ENCODE measurements at regions not wholly inside any gene's neighbourhood (a gene's known extent, or its start where the extent isn't known, plus 50 kb on each side); places are given as distances from the start of the nearest gene placed in this dataset.

DNA sequence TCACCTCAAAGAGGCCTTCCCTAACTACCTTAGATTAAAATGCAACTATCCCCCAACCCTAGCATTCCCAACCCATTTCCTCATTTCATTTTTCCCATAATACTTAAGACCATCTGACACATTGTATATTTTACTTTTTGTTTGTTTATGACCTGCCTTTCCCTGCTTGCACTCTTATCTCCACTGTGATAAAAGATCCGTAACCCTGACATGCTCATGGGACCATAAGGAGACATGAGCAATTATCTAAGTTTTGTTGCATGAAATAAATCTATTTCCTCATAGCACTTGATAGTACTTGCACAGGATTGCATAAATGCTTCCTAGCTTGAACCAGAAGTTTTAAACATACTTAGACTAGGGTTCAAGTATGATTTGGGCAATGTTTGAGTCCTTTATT lies 323.7 kb downstream of the NPR3 start:
- Histone ChIP-seq H3K27me3 (no peaks in the 10 kb centered on the region), H3K4me1 (no peaks in the 10 kb centered on the region), H3K9me3 (no peaks in the 10 kb centered on the region), H3K4me3 (no peak overlapping the region), H3K36me3 (ENCODE audit: low read depth, missing control alignments) (no peaks in the 10 kb centered on the region), H3K27ac (no peak overlapping the region)
- WGBS, 2 donors = 61 to 65% methylated on average over 1 of the region's 1 CpG
- TF ChIP-seq, protein P1, sequence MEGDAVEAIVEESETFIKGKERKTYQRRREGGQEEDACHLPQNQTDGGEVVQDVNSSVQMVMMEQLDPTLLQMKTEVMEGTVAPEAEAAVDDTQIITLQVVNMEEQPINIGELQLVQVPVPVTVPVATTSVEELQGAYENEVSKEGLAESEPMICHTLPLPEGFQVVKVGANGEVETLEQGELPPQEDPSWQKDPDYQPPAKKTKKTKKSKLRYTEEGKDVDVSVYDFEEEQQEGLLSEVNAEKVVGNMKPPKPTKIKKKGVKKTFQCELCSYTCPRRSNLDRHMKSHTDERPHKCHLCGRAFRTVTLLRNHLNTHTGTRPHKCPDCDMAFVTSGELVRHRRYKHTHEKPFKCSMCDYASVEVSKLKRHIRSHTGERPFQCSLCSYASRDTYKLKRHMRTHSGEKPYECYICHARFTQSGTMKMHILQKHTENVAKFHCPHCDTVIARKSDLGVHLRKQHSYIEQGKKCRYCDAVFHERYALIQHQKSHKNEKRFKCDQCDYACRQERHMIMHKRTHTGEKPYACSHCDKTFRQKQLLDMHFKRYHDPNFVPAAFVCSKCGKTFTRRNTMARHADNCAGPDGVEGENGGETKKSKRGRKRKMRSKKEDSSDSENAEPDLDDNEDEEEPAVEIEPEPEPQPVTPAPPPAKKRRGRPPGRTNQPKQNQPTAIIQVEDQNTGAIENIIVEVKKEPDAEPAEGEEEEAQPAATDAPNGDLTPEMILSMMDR (IDR thresholded peaks at IDR 0.05) = no peak
- no peak for TF ChIP-seq POLR2A (IDR thresholded peaks at IDR 0.05)
- DNase-seq = no peak
- intact Hi-C loops (cut with DNase I; ENCODE audit: low total_unique reads) = no loop called here

DNA sequence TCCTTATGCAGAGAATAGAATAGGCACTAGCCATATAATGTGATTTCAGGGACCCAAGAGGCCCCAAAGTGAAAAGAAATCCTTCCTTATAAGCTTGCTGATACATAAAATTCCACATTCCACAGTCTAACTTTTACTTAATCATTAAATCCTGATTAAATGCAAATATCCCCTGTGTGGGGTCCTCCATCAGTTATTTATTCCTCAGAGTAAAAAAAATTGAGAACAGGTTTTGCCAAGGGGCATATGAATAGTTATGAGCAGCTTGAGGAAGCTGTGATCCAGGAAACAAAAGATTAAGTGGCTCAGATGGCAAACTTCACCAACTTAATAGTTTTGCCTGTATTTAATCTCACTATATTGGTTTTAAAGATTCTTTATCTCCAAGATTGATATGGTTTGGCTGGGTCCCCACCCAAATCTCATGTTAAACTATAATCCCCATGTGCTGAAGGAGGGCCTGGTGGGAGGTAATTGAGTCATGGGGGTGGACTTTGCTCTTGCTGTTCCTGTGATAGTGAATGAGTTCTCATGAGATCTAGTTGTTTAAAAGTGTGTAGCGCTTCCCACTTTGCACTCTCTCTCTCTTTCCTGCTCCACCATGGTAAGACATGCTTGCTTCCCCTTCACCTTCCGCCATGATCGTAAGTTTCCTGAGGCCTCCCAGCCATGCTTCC lies 324.9 kb downstream of the NPR3 start:
- 96 to 98% methylated on average over 3 of the region's 3 CpGs for WGBS, 2 donors
- Histone ChIP-seq H3K36me3 (ENCODE audit: low read depth, missing control alignments) (no peaks in the 10 kb centered on the region), H3K9me3 (no peaks in the 10 kb centered on the region)

GRCh38 chr5:33037076-33037475 lies 326.0 kb downstream of the NPR3 start:
- H3K36me3 ChIP-seq (ENCODE audit: low read depth, missing control alignments) = no peaks in the 10 kb centered on the region
- 81 to 93% methylated on average over 1 of the region's 1 CpG for WGBS, 2 donors
- H3K9me3 ChIP-seq = no peaks in the 10 kb centered on the region
- no peak for TF ChIP-seq POLR2A (IDR thresholded peaks at IDR 0.05)
- TF ChIP-seq, protein P1 (IDR thresholded peaks at IDR 0.05) = no peak
- no peaks in the 10 kb centered on the region for H3K27me3 ChIP-seq
- H3K4me1 ChIP-seq = no peaks in the 10 kb centered on the region
- H3K27ac ChIP-seq = no peak overlapping the region
- DNase-seq = no peak
- intact Hi-C loops (cut with DNase I; ENCODE audit: low total_unique reads) = no loop called here
- no peak overlapping the region for H3K4me3 ChIP-seq

More for the DNA sequence above, 324.9 kb downstream of the NPR3 start:
- no peak for TF ChIP-seq POLR2A (IDR thresholded peaks at IDR 0.05)
- TF ChIP-seq, protein P1 (IDR thresholded peaks at IDR 0.05) = no peak
- DNase-seq = no peak
- Histone ChIP-seq H3K4me1 (no peaks in the 10 kb centered on the region), H3K27me3 (no peaks in the 10 kb centered on the region), H3K27ac (no peak overlapping the region), H3K4me3 (no peak overlapping the region)
- intact Hi-C loops (cut with DNase I; ENCODE audit: low total_unique reads) = no loop called here

- no peaks in the 10 kb centered on the region for H3K9me3 ChIP-seq
- H3K27ac ChIP-seq = no peak overlapping the region
- 90 to 100% methylated on average over 1 to 3 of the region's 3 CpGs for WGBS, 2 donors
- intact Hi-C loops (cut with DNase I; ENCODE audit: low total_unique reads) = no loop called here
- TF ChIP-seq, protein P1 (IDR thresholded peaks at IDR 0.05) = no peak
- no peak for TF ChIP-seq POLR2A (IDR thresholded peaks at IDR 0.05)
- H3K36me3 ChIP-seq (ENCODE audit: low read depth, missing control alignments) = no peaks in the 10 kb centered on the region
- no peak overlapping the region for H3K4me3 ChIP-seq
- no peak for DNase-seq
- H3K27me3 ChIP-seq = no peaks in the 10 kb centered on the region
- no peaks in the 10 kb centered on the region for H3K4me1 ChIP-seq
Observed at GRCh38 chr5:33041586-33041985, 330.5 kb downstream of the NPR3 start.
